Stomach (tissue), 4 donors: ENCODE measurements at regions not wholly inside any gene's neighbourhood (a gene's known extent, or its start where the extent isn't known, plus 50 kb on each side); places are given as distances from the start of the nearest gene placed in this dataset.

ENCODE experiments used
- POLR2A ChIP-seq, 4 donors: fragments of 450-650 bp; IDR thresholded peaks; one replicate each; pipeline ENCODE4 v1.6.1; 2016; ENCODE audit warnings: antibody characterized with exemption in 4 of 4, control low read depth in 2 of 4, mild to moderate bottlenecking in 1 of 4, moderate library complexity in 1 of 4
- POLR2AphosphoS5 ChIP-seq, 3 donors: sonication (generic); formaldehyde crosslinking; IDR thresholded peaks; one replicate each; pipeline ENCODE4 v1.6.1; 2016; ENCODE audit warnings: antibody characterized with exemption in 3 of 3
- TF ChIP-seq, protein P1 (sequence below), 7 experiments: fragments of 450-650 bp in 4 of 7; fragments of 200-600 bp in 3 of 7; sonication (generic) in 3 of 7; IDR thresholded peaks; one replicate each; pipeline ENCODE4 v1.5.1; 2016 to 2019; ENCODE audit warnings: antibody characterized with exemption in 7 of 7, control low read depth in 2 of 7, mild to moderate bottlenecking in 1 of 7

DNA sequence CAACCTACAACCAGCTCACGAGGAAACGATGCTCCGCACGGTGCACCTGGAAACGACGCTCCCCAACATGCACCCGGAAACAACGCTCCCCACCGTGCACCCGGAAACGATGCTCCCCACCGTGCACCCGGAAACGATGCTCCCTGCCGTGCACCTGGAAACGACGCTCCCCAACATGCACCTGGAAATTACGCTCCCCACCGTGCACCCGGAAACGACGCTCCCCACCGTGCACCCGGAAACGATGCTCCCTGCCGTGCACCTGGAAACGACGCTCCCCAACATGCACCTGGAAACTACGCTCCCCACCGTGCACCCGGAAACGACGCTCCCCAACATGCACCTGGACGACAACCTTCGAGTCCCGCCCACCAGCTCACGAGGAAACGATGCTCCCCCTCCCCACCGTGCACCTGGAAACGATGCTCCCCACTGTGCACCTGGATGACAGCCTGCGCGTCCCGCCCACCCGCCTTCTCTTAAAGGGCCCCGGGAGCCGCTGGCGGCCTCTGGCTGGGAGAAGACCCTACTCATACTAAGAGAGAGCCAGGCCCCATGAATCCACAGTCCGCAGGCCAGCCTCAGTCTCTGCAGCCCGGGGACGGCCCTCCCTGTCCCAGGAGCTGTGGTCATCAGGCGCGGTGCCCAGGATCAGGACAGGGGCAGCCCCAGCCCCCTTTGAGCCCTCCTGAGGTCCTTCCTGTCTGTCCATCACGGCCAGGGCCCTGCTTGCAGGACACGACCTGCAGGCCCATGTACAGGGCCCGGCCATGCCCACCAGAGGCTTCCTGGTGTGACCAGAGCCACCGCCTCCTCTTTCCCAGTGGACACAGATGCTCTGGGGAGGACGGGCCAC is 98.3 kb downstream of the PDGFA start:
- TF ChIP-seq, protein P1, sequence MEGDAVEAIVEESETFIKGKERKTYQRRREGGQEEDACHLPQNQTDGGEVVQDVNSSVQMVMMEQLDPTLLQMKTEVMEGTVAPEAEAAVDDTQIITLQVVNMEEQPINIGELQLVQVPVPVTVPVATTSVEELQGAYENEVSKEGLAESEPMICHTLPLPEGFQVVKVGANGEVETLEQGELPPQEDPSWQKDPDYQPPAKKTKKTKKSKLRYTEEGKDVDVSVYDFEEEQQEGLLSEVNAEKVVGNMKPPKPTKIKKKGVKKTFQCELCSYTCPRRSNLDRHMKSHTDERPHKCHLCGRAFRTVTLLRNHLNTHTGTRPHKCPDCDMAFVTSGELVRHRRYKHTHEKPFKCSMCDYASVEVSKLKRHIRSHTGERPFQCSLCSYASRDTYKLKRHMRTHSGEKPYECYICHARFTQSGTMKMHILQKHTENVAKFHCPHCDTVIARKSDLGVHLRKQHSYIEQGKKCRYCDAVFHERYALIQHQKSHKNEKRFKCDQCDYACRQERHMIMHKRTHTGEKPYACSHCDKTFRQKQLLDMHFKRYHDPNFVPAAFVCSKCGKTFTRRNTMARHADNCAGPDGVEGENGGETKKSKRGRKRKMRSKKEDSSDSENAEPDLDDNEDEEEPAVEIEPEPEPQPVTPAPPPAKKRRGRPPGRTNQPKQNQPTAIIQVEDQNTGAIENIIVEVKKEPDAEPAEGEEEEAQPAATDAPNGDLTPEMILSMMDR (IDR thresholded peaks at IDR 0.05): no peak
- TF ChIP-seq POLR2AphosphoS5 (IDR thresholded peaks at IDR 0.05) (no peak), POLR2A (IDR thresholded peaks at IDR 0.05) (no peak)
